Ovary (tissue), 3 donors: ENCODE measurements at regions not wholly inside any gene's neighbourhood (a gene's known extent, or its start where the extent isn't known, plus 50 kb on each side); places are given as distances from the start of the nearest gene placed in this dataset.

Source experiments
- CTCF ChIP-seq, 3 donors: fragments of 450-650 bp in 2 of 3; fragments of 200-600 bp in 1 of 3; IDR thresholded peaks; one replicate each; pipeline versions ENCODE4 v1.5.1 to v1.8.0; 2016 to 2022; ENCODE audit warnings: antibody characterized with exemption in 3 of 3, mild to moderate bottlenecking in 1 of 3
- EP300 ChIP-seq: sonication (generic); formaldehyde crosslinking; IDR thresholded peaks from one replicate; pipeline ENCODE4 v1.6.1; 2017; ENCODE audit warnings: antibody characterized with exemption
- POLR2A ChIP-seq: fragments of 450-650 bp; IDR thresholded peaks from one replicate; pipeline ENCODE4 v1.6.1; 2017; ENCODE audit warnings: antibody characterized with exemption, mild to moderate bottlenecking, moderate library complexity
- donor health status: DM: no; HTN: no; CAD: no.

DNA sequence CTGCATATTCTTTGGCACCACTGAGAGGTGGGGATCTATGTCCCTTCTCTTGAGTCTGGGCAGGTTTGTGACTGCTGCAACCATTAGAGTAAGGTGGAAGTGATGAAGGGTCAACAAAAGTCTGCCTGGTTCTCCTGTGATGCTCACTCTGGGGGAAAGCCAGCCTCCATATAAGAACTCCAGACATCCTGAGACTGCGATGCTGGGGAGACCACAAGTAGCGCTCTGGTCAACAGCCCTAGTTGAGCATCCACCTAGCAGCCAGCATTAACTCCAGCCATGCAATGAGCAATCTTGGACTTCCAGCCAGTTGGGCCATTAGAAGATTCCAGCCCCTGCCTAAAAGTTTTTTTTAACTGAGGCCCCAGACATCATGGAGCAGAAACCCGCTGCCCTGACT, 62.8 kb downstream of the SCN11A start:
- TF ChIP-seq CTCF (IDR thresholded peaks at IDR 0.05) (no peak), POLR2A (no peak), EP300 (no peak)
